ENCODE measurements at regions not wholly inside any gene's neighbourhood (a gene's known extent, or its start where the extent isn't known, plus 50 kb on each side); places are given as distances from the start of the nearest gene placed in this dataset.

DNA sequence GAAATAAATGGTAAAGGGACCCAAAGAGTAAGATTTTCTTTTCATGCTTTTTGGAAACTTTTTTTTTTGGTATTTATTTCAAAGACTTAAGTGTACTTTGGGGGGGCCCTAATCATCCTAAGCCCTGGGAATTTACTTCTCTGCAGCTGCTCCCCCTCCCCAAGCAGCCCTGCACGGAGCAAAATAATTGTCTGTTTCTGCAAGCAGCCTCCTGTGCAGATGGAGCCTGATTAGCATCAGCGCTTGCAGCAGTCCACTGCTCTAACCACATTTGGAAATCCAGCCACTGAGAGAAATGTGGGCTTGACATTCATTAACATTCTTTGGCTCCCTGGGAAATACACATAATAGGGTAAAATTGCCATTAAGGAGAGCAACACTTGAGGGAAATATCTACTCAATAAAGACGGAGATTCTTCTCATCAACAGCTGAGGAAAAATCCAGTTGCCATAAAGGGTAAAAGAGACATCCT lies 309.2 kb upstream of the MAP3K7 start:
- Histone ChIP-seq H3K9me2 (replicated peaks; ENCODE audit: insufficient read depth, low read length) (no peaks in the 10 kb centered on the region), H3F3A (ENCODE audit: insufficient read depth, low read length) (no peaks in the 10 kb centered on the region), H4K20me1 (ENCODE audit: insufficient read depth, low read length) (no peaks in the 10 kb centered on the region), H3K4me1 (ENCODE audit: low read length) (no peaks in the 10 kb centered on the region), H3K9me3 (replicated peaks; ENCODE audit: insufficient read depth, low read length) (no peaks in the 10 kb centered on the region), H3K4me3 (ENCODE audit: low read length) (no peak overlapping the region), H3K27ac (ENCODE audit: low read length) (no peak overlapping the region), H3K36me3 (replicated peaks; ENCODE audit: insufficient read depth, low read length) (no peaks in the 10 kb centered on the region), H3K9ac (ENCODE audit: low read length) (no peak overlapping the region), H3K27me3 (replicated peaks; ENCODE audit: insufficient read depth, low read length) (no peaks in the 10 kb centered on the region), H2AFZ (ENCODE audit: low read length) (no peak overlapping the region), H3K4me2 (ENCODE audit: low read depth, low read length) (no peak overlapping the region), H3K79me2 (ENCODE audit: low read length) (no peaks in the 10 kb centered on the region)
- DNase-seq, result no peak
- no peak for TF ChIP-seq EZH2phosphoT487 (IDR thresholded peaks at IDR 0.05; ENCODE audit: low read length)
- no peak for TF ChIP-seq EZH2 (optimal IDR thresholded peaks at IDR 0.05; ENCODE audit: low read depth, low read length)
- TF ChIP-seq, protein P1, sequence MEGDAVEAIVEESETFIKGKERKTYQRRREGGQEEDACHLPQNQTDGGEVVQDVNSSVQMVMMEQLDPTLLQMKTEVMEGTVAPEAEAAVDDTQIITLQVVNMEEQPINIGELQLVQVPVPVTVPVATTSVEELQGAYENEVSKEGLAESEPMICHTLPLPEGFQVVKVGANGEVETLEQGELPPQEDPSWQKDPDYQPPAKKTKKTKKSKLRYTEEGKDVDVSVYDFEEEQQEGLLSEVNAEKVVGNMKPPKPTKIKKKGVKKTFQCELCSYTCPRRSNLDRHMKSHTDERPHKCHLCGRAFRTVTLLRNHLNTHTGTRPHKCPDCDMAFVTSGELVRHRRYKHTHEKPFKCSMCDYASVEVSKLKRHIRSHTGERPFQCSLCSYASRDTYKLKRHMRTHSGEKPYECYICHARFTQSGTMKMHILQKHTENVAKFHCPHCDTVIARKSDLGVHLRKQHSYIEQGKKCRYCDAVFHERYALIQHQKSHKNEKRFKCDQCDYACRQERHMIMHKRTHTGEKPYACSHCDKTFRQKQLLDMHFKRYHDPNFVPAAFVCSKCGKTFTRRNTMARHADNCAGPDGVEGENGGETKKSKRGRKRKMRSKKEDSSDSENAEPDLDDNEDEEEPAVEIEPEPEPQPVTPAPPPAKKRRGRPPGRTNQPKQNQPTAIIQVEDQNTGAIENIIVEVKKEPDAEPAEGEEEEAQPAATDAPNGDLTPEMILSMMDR (IDR thresholded peaks at IDR 0.05; ENCODE audit: low read length), result no peak

GRCh38 chr6:90895299-90896074 lies 308.6 kb upstream of the MAP3K7 start:
- Histone ChIP-seq H3K4me3 (ENCODE audit: low read length) (no peak overlapping the region), H3K27ac (ENCODE audit: low read length) (no peak overlapping the region), H4K20me1 (ENCODE audit: insufficient read depth, low read length) (no peaks in the 10 kb centered on the region), H3F3A (ENCODE audit: insufficient read depth, low read length) (no peaks in the 10 kb centered on the region), H2AFZ (ENCODE audit: low read length) (no peak overlapping the region), H3K79me2 (ENCODE audit: low read length) (no peaks in the 10 kb centered on the region), H3K9me3 (replicated peaks; ENCODE audit: insufficient read depth, low read length) (no peaks in the 10 kb centered on the region), H3K9ac (ENCODE audit: low read length) (no peak overlapping the region), H3K27me3 (replicated peaks; ENCODE audit: insufficient read depth, low read length) (no peaks in the 10 kb centered on the region), H3K9me2 (replicated peaks; ENCODE audit: insufficient read depth, low read length) (no peaks in the 10 kb centered on the region), H3K4me1 (ENCODE audit: low read length) (no peaks in the 10 kb centered on the region), H3K4me2 (ENCODE audit: low read depth, low read length) (no peak overlapping the region), H3K36me3 (replicated peaks; ENCODE audit: insufficient read depth, low read length) (no peaks in the 10 kb centered on the region)
- no peak for DNase-seq
- no peak for TF ChIP-seq EZH2 (optimal IDR thresholded peaks at IDR 0.05; ENCODE audit: low read depth, low read length)
- TF ChIP-seq, protein P1 (IDR thresholded peaks at IDR 0.05; ENCODE audit: low read length), result no peak
- no peak for TF ChIP-seq EZH2phosphoT487 (IDR thresholded peaks at IDR 0.05; ENCODE audit: low read length)

DNA sequence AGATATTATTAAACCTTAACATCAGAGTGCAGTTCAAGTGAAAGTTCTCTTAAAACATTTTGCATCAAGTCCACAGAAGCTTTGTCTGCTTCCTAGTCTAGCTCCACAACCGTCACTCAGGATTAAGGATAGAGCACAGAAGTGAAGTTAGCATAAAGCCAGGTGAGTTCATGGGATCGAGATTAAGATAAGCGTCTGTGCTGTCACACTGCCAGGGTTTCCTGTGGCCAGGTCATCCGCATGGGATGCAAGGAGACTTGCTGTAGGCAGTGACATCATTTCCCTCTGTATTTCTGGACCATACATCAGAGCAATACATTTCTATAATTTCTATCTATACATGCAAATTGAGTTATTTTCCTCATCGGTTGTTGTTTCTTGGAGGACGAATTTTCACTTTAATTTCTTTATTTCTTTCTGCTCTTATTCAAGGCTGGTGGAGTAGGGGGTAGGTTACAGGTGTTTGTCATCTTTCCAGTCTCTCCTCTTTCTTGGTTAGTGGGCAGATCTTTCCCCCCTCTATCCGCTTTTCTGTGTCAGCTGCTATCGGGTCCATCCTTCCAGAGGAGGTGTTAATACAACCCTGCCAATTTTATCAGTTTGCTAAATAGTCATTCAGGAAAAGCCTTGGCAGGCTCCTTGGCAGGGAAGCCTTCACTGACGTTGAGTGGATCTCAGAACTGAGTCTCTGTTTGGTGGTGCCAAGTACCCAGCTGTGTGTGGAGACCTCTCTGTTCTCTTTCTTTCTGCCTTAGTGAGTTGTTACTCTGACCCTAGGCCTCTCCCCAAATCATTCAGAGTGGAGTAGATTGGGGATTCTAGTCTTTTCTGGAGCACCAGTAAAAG lies 307.6 kb upstream of the MAP3K7 start:
- Histone ChIP-seq H3K27ac (ENCODE audit: low read length) (no peak overlapping the region), H3K9me2 (replicated peaks; ENCODE audit: insufficient read depth, low read length) (no peaks in the 10 kb centered on the region), H3K79me2 (ENCODE audit: low read length) (no peaks in the 10 kb centered on the region), H4K20me1 (ENCODE audit: insufficient read depth, low read length) (no peaks in the 10 kb centered on the region), H3K9ac (ENCODE audit: low read length) (no peak overlapping the region), H3K4me1 (ENCODE audit: low read length) (no peaks in the 10 kb centered on the region), H2AFZ (ENCODE audit: low read length) (no peak overlapping the region), H3K36me3 (replicated peaks; ENCODE audit: insufficient read depth, low read length) (no peaks in the 10 kb centered on the region), H3K9me3 (replicated peaks; ENCODE audit: insufficient read depth, low read length) (no peaks in the 10 kb centered on the region), H3K4me2 (ENCODE audit: low read depth, low read length) (no peak overlapping the region), H3K4me3 (ENCODE audit: low read length) (no peak overlapping the region), H3K27me3 (replicated peaks; ENCODE audit: insufficient read depth, low read length) (no peaks in the 10 kb centered on the region), H3F3A (ENCODE audit: insufficient read depth, low read length) (no peaks in the 10 kb centered on the region)
- no peak for DNase-seq
- TF ChIP-seq EZH2phosphoT487 (IDR thresholded peaks at IDR 0.05; ENCODE audit: low read length) (no peak), EZH2 (optimal IDR thresholded peaks at IDR 0.05; ENCODE audit: low read depth, low read length) (no peak)
- TF ChIP-seq, protein P1 (IDR thresholded peaks at IDR 0.05; ENCODE audit: low read length), result no peak

All from MM.1S (cell line).